AG10803 (cell line): ENCODE measurements at regions not wholly inside any gene's neighbourhood (a gene's known extent, or its start where the extent isn't known, plus 50 kb on each side); places are given as distances from the start of the nearest gene placed in this dataset.

Experiments used
- DNase-seq: peaks from one replicate; pipeline ENCODE4 v3.0.0; 2010; ENCODE audit warnings: low read depth
- H3K4me3 ChIP-seq: 2 replicates; pipeline ENCODE4 v1.5.1; 2011; ENCODE audit warnings: mild to moderate bottlenecking, low read length, control low read depth
- TF ChIP-seq, protein P1 (sequence below): conservative IDR thresholded peaks from 2 replicates; pipeline ENCODE4 v1.5.1; 2011; ENCODE audit warnings: mild to moderate bottlenecking, low read length, control low read depth, inconsistent platforms

DNA sequence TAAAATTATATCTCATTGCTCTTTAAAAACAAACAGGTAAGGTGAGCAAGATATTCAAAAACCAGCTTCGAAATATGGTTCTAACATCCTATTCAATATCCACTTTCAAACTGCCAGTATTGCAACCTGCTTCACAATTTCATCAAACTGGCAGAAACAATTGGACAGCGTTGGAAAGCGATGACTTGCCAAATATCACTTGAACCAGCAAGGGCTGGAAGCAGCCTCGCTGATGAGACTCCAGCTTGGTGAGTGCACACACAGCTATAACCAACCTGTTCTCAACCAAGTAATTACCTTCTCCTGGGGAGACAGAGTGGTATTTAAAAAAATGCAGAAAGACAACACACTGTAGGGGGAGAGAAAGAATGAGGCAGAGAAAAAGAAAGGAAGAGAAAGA lies 155.8 kb upstream of the RAI2 start:
- no peak for DNase-seq
- TF ChIP-seq, protein P1, sequence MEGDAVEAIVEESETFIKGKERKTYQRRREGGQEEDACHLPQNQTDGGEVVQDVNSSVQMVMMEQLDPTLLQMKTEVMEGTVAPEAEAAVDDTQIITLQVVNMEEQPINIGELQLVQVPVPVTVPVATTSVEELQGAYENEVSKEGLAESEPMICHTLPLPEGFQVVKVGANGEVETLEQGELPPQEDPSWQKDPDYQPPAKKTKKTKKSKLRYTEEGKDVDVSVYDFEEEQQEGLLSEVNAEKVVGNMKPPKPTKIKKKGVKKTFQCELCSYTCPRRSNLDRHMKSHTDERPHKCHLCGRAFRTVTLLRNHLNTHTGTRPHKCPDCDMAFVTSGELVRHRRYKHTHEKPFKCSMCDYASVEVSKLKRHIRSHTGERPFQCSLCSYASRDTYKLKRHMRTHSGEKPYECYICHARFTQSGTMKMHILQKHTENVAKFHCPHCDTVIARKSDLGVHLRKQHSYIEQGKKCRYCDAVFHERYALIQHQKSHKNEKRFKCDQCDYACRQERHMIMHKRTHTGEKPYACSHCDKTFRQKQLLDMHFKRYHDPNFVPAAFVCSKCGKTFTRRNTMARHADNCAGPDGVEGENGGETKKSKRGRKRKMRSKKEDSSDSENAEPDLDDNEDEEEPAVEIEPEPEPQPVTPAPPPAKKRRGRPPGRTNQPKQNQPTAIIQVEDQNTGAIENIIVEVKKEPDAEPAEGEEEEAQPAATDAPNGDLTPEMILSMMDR, result no peak
- H3K4me3 ChIP-seq, result no peak overlapping the region

DNA sequence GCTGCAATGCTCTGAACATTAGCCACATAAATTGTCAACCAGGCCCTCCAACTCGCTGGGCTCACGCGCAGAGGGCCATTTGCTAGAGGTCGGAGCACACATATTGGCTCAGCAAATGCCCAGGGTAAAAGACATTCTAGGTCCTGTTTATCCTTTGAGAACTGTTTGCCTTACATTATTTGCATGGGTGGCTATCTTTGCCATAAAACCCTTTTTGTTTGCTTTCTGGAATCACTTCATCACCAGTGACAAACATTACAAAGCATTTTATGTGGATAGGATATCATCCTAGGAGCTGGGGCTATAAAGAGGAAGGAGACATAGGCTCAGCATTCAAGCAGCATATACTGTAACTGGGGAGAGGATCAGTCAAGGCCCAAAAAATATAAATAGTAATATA lies 149.2 kb upstream of the RAI2 start:
- TF ChIP-seq, protein P1, result no peak
- no peak overlapping the region for H3K4me3 ChIP-seq
- DNase-seq, result no peak

DNA sequence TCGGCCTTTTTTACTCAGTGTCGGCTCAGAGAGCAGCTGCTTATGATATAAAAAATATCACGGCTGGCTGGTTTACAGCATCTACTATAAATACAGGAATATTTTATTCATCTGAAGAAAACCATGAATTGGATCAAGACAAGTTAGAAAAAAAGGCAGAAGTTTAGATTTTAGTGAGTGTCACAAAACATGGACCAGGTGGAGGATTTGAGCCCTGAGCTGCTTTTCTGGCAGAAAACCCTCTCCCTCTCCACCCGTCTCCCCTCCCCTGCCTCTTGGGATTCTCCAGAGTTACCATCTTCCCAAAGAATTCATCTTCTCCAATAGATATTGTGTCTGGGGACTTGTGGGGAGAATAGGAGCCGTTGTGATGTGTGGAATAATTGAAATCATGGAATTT lies 142.8 kb upstream of the RAI2 start:
- TF ChIP-seq, protein P1, result no peak
- no peak for DNase-seq
- H3K4me3 ChIP-seq, result no peak overlapping the region

DNA sequence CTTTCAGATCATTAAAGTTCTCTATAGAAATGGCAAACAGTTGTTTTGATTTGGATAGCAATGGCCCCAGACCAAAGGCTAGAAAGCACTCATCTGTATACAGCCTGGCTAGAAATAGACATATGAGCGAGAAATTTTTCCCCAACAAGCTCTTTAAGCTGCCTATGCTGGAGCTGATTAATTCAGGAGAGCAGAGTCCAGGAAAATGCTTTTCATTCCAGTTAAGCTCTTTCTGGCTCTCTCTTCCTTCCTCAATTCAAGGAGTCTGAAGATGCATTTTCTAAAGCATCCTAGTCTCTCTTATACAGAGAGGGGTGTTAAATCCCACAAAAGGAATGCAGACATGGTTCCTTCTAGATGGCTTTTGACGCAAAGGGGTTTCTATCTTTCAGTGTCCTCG lies 141.7 kb upstream of the RAI2 start:
- H3K4me3 ChIP-seq, result no peak overlapping the region
- DNase-seq, result no peak
- TF ChIP-seq, protein P1, result no peak

DNA sequence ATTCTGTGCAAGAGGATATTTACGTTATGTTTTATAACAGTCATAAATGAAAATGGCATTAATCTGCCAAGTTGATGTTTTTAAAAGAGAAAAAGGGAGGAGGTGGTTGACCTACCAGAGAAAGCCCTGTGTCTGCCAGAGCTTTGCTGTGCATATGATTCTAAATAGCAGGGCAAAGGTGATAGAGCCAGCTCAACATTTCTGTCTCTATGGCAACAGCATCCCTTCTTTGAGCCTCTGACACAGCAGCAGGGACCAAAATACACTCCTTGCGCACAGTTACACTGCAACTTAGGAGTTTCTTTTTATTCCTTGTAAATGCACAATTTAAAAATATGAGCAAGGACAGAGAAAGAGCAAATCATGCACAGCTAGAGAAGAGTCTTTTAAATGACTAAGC lies 133.3 kb upstream of the RAI2 start:
- DNase-seq, result no peak
- TF ChIP-seq, protein P1, result no peak
- no peak overlapping the region for H3K4me3 ChIP-seq

DNA sequence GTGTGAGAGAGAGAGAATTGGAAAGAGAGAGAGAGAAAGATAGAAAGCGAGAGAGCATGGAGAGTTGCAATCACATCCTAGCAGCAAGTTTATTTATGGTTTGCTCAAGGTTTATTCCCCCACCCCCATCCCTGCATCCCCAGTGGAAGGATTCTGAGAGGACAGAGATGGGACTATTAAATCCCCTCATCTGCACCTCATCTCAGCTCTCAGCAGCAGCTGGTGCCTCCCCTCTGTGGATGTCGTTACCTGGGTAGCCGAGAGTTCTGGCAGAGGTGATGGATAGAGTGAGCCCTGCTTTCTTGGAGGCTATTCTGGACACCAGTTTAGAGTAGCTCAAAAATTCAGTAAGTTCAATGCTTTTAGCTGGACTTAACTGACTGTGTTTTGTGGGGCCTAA lies 132.0 kb upstream of the RAI2 start:
- no peak overlapping the region for H3K4me3 ChIP-seq
- no peak for DNase-seq
- TF ChIP-seq, protein P1, result no peak

DNA sequence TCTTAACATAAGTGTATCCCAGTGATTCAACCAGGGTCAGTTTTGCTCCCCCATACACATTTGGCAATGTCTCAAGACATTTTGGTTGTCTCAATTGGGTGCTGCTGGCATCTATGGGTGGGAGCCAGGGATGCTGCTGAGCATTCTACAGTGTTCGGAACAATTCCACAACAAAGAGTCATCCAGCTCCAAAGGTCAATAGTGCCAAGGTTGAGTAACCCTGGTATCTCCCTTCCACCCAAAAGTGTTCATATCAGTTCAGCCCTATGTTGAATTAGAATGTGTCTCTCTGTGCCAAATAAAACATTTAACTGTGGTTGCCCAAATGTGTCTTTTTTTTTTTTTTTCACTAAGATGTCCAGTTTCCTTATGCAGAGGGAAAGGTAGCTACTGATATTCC lies 129.4 kb upstream of the RAI2 start:
- TF ChIP-seq, protein P1, result no peak
- no peak overlapping the region for H3K4me3 ChIP-seq
- no peak for DNase-seq
